ENCODE measurements at regions not wholly inside any gene's neighbourhood (a gene's known extent, or its start where the extent isn't known, plus 50 kb on each side); places are given as distances from the start of the nearest gene placed in this dataset.

DNA sequence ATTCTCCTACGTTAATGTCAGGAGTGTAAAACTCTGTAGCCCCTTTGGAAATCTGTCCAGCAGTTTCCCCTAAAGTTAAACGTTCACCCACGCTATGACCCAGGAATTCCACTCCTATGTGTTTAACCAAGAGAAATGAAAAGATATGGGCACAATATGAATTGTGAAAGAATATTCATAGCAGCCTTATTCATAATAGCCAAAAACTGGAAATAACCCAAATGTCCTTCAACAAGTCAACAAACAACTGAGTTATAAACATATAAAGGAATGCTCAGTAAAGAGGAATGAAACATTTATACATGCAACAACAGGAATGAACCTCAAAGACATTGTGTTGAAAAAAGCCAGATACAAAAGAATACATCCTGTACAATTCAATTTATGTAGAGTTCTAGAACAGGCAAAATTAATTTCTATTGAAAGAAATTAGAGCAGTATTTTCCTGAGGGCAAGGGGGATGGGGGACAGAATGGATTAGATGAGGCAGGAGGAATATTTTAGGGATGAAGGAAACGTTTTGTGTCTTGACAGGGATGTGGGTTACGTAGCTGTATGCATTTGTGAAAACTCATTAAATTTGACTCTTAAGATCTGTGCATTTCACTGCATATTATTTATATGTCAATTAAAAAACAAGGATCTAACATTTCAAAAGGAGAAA lies 286.7 kb upstream of the CDH5 start:
- TF ChIP-seq CREB1 (IDR thresholded peaks at IDR 0.05; ENCODE audit: low read depth) (no peak), EP300 (IDR thresholded peaks at IDR 0.05; ENCODE audit: borderline replicate concordance) (no peak), TAF1 (IDR thresholded peaks at IDR 0.05; ENCODE audit: low read depth) (no peak), YY1 (IDR thresholded peaks at IDR 0.05; ENCODE audit: low read depth) (no peak), EGR1 (IDR thresholded peaks at IDR 0.05) (no peak), NFIC (IDR thresholded peaks at IDR 0.05) (no peak), TCF12 (IDR thresholded peaks at IDR 0.05; ENCODE audit: low read depth) (no peak), RAD21 (IDR thresholded peaks at IDR 0.05; ENCODE audit: low read depth) (no peak), CEBPB (IDR thresholded peaks at IDR 0.05) (no peak), ZBTB7A (IDR thresholded peaks at IDR 0.05; ENCODE audit: low read depth) (no peak)
- TF ChIP-seq, protein P1, sequence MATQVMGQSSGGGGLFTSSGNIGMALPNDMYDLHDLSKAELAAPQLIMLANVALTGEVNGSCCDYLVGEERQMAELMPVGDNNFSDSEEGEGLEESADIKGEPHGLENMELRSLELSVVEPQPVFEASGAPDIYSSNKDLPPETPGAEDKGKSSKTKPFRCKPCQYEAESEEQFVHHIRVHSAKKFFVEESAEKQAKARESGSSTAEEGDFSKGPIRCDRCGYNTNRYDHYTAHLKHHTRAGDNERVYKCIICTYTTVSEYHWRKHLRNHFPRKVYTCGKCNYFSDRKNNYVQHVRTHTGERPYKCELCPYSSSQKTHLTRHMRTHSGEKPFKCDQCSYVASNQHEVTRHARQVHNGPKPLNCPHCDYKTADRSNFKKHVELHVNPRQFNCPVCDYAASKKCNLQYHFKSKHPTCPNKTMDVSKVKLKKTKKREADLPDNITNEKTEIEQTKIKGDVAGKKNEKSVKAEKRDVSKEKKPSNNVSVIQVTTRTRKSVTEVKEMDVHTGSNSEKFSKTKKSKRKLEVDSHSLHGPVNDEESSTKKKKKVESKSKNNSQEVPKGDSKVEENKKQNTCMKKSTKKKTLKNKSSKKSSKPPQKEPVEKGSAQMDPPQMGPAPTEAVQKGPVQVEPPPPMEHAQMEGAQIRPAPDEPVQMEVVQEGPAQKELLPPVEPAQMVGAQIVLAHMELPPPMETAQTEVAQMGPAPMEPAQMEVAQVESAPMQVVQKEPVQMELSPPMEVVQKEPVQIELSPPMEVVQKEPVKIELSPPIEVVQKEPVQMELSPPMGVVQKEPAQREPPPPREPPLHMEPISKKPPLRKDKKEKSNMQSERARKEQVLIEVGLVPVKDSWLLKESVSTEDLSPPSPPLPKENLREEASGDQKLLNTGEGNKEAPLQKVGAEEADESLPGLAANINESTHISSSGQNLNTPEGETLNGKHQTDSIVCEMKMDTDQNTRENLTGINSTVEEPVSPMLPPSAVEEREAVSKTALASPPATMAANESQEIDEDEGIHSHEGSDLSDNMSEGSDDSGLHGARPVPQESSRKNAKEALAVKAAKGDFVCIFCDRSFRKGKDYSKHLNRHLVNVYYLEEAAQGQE (IDR thresholded peaks at IDR 0.05; ENCODE audit: low read depth) = no peak
- TF ChIP-seq, protein P2, sequence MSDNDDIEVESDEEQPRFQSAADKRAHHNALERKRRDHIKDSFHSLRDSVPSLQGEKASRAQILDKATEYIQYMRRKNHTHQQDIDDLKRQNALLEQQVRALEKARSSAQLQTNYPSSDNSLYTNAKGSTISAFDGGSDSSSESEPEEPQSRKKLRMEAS (IDR thresholded peaks at IDR 0.05) = no peak

All from Ishikawa (cell line).